IMR-90 (cell line): ENCODE measurements at regions not wholly inside any gene's neighbourhood (a gene's known extent, or its start where the extent isn't known, plus 50 kb on each side); places are given as distances from the start of the nearest gene placed in this dataset.

Experiments
- ATAC-seq: fragments of 200-7000 bp; cut with Tn5 transposase; 2 replicates; pipeline ENCODE4 v1.9.1; 2020; ENCODE audit warnings: low read depth, mild to moderate bottlenecking, moderate library complexity
- BruUV-seq: library from RNA; stranded (reverse); fragments of 400-500 nt; replicated peaks from 2 replicates; lab custom pipeline; 2021; lab: Mats Ljungman, UMichigan
- CTCF ChIA-PET: fragments of 300-600 bp; formaldehyde crosslinking; extraction: SDS; loops from one replicate; lab custom pipeline; 2021; ENCODE audit warnings: antibody characterized with exemption; lab: Yijun Ruan, JAX
- POLR2A ChIA-PET: fragments of 300-600 bp; sonication (Branson Sonifier 250); formaldehyde crosslinking; loops from one replicate; lab custom pipeline; 2022; ENCODE audit warnings: antibody characterized with exemption; ENCODE audit not compliant: unreplicated experiment; lab: Charles Lee
- DNase-seq: peaks from one replicate; pipeline ENCODE4 v3.0.0; 2013
- H2AFZ ChIP-seq: replicated peaks from 2 replicates; pipeline ENCODE3; 2013; ENCODE audit warnings: low read length, mild to moderate bottlenecking; ENCODE audit not compliant: poor library complexity
- H2AK5ac ChIP-seq: 2 replicates; pipeline ENCODE4 v1.6.1; 2013; ENCODE audit warnings: low read depth, low read length, inconsistent platforms
- H2AK9ac ChIP-seq: replicated peaks from 2 replicates; pipeline ENCODE3; 2013; ENCODE audit warnings: mild to moderate bottlenecking, low read depth, low read length, moderate library complexity; ENCODE audit not compliant: poor library complexity
- H2BK120ac ChIP-seq: 2 replicates; pipeline ENCODE4 v1.6.1; 2013; ENCODE audit warnings: low read depth, low read length, inconsistent platforms
- H2BK15ac ChIP-seq: 3 replicates; pipeline ENCODE4 v1.6.1; 2013; ENCODE audit warnings: low read depth, low read length, inconsistent platforms
- H2BK20ac ChIP-seq: 2 replicates; pipeline ENCODE4 v1.6.1; 2013; ENCODE audit warnings: low read depth, mild to moderate bottlenecking, inconsistent platforms, low read length, moderate library complexity
- H2BK5ac ChIP-seq: 2 replicates; pipeline ENCODE4 v1.6.1; 2013; ENCODE audit warnings: mild to moderate bottlenecking, low read depth, low read length, inconsistent platforms; ENCODE audit not compliant: poor library complexity, severe bottlenecking
- H3K14ac ChIP-seq: replicated peaks from 2 replicates; pipeline ENCODE4 v1.6.1; 2013; ENCODE audit warnings: low read depth, low read length, inconsistent platforms
- H3K18ac ChIP-seq: 2 replicates; pipeline ENCODE4 v1.6.1; 2013; ENCODE audit warnings: low read depth, low read length, control low read depth
- H3K23ac ChIP-seq: 2 replicates; pipeline ENCODE4 v1.6.1; 2013; ENCODE audit warnings: low read depth, low read length, inconsistent platforms
- H3K27ac ChIP-seq: 2 replicates; pipeline ENCODE4 v1.5.1; 2013; ENCODE audit warnings: mild to moderate bottlenecking, control low read depth, low read length; ENCODE audit not compliant: insufficient read depth
- H3K27me3 ChIP-seq: 2 replicates; pipeline ENCODE4 v1.6.1; 2013; ENCODE audit warnings: low read length; ENCODE audit not compliant: control insufficient read depth, insufficient read depth
- H3K36me3 ChIP-seq: 2 replicates; pipeline ENCODE4 v1.6.1; 2013; ENCODE audit warnings: low read length, mixed read lengths; ENCODE audit not compliant: control insufficient read depth, insufficient read depth
- H3K4ac ChIP-seq: 2 replicates; pipeline ENCODE4 v1.6.1; 2013; ENCODE audit warnings: low read depth, low read length, inconsistent platforms
- H3K4me1 ChIP-seq: 2 replicates; pipeline ENCODE4 v1.6.1; 2013; ENCODE audit warnings: low read length, mixed read lengths; ENCODE audit not compliant: control insufficient read depth, insufficient read depth
- H3K4me2 ChIP-seq: 2 replicates; pipeline ENCODE4 v1.6.1; 2013; ENCODE audit warnings: low read depth, mild to moderate bottlenecking, control low read depth, low read length, moderate library complexity
- H3K4me3 ChIP-seq: 2 replicates; pipeline ENCODE4 v1.5.1; 2013; ENCODE audit warnings: low read depth, mild to moderate bottlenecking, control low read depth, low read length, moderate library complexity; ENCODE audit not compliant: insufficient read depth
- H3K56ac ChIP-seq: 2 replicates; pipeline ENCODE4 v1.6.1; 2013; ENCODE audit warnings: low read length, inconsistent platforms; ENCODE audit not compliant: insufficient read depth; ENCODE audit errors: extremely low read depth
- H3K79me1 ChIP-seq, 2 experiments: 2 replicates each; pipeline ENCODE4 v1.6.1; 2013; ENCODE audit warnings: low read length in 2 of 2, inconsistent platforms in 1 of 2, low read depth in 1 of 2
- H3K9ac ChIP-seq: 2 replicates; pipeline ENCODE4 v1.6.1; 2013; ENCODE audit warnings: low read depth, low read length, control low read depth
- H3K9me1 ChIP-seq: 2 replicates; pipeline ENCODE4 v1.6.1; 2013; ENCODE audit warnings: low read length, inconsistent platforms; ENCODE audit not compliant: insufficient read depth
- H3K9me3 ChIP-seq: 2 replicates; pipeline ENCODE4 v1.6.1; 2013; ENCODE audit warnings: low read length; ENCODE audit not compliant: control insufficient read depth, insufficient read depth
- H4K20me1 ChIP-seq: 2 replicates; pipeline ENCODE4 v1.6.1; 2013; ENCODE audit warnings: low read length, inconsistent platforms; ENCODE audit not compliant: insufficient read depth
- H4K5ac ChIP-seq: 2 replicates; pipeline ENCODE4 v1.6.1; 2013; ENCODE audit warnings: mild to moderate bottlenecking, low read depth, low read length, control low read depth
- H4K8ac ChIP-seq, 2 experiments: 2 replicates each; pipeline ENCODE4 v1.6.1; 2013; ENCODE audit warnings: low read depth in 2 of 2, low read length in 2 of 2, control low read depth in 1 of 2, inconsistent platforms in 1 of 2
- H4K91ac ChIP-seq: 2 replicates; pipeline ENCODE4 v1.6.1; 2013; ENCODE audit warnings: low read depth, low read length, inconsistent platforms; ENCODE audit not compliant: insufficient read depth
- CHD1 ChIP-seq: IDR thresholded peaks from 2 replicates; pipeline ENCODE4 v1.6.1; 2012; ENCODE audit warnings: low read depth, low read length, improper control_type of control experiment
- FOS ChIP-seq: fragments of 150-350 bp; IDR thresholded peaks from 2 replicates; pipeline ENCODE4 v1.6.1; 2016; ENCODE audit warnings: low read depth, low read length
- WGBS, 2 experiments: methylation state at CpG; one replicate each; pipeline versions ENCODE4 v1.1.5 to v1.1.7; 2013; ENCODE audit warnings: missing lambda C conversion rate in 2 of 2; ENCODE audit not compliant: insufficient read length in 1 of 2; ENCODE audit errors: extremely low coverage in 2 of 2; 5-methylcytosine and 5-hydroxymethylcytosine counted together
- dilution Hi-C: fragments of 300-500 bp; cut with HindIII; formaldehyde crosslinking; loops from one replicate; pipeline ENCODE4 v1.14.3; 2018; ENCODE audit warnings: low sequenced_read_pairs; ENCODE audit not compliant: unreplicated experiment
- in situ Hi-C: fragments of 300-500 bp; cut with MboI; formaldehyde crosslinking; loops from 3 replicates; pipeline ENCODE4 v1.14.3; 2019; ENCODE audit warnings: low sequenced_read_pairs, inconsistent platforms, mixed read lengths
- intact Hi-C: fragments of 100-400 bp; cut with micrococcal nuclease; formaldehyde crosslinking; loops from 2 replicates; pipeline ENCODE4 v1.10.0; 2022

DNA sequence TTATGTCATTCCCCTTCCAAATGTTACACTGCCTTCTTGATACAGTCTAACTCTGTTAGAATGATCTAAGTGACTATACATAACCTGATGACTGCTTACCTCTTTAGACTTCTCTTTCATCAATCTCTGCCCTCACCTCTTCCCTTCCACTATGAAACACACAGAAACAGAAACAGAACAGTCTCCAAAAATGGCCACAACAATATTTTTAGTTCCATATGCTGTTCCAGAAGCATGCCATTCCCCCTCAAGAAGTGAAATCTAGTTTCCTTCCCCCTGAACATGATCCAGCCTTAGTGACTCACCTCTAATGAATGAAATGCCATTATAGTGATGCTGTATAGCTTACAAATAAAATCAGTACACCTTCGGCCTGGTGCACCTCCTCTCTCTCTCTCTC is 229.3 kb upstream of the TENT5A start:
- H3K9me3 ChIP-seq = no peaks in the 10 kb centered on the region
- H4K91ac ChIP-seq = no peak overlapping the region
- TF ChIP-seq CHD1 = no peak
- peak; percentile 25; the same call in 1 of the 2 replicates for TF ChIP-seq FOS
- CTCF ChIA-PET = interaction anchor here (1.3 kb wide), 1 partner anchor 8 kb away, joined by 3 read pairs; no protein-coding TSS in a partner anchor
- H2AK9ac ChIP-seq = no peak overlapping the region
- peak overlapping the region; percentile 84; the same call in 1 of the 2 replicates for H3K4me2 ChIP-seq
- POLR2A ChIA-PET = no interaction called here
- no peak overlapping the region for H3K27ac ChIP-seq
- BruUV-seq = no TSS peak
- peaks cover 2% of the 10 kb centered on the region; the same call in 1 of the 2 replicates for H3K4me1 ChIP-seq
- H3K4me3 ChIP-seq = peak overlapping the region; percentile 17; the same call in 1 of the 2 replicates
- H2BK20ac ChIP-seq = peak overlapping the region; percentile 23; the same call in 1 of the 2 replicates
- no peaks in the 10 kb centered on the region for H3K9me1 ChIP-seq
- H3K79me1 ChIP-seq = no peaks in the 10 kb centered on the region
- H3K23ac ChIP-seq = no peak overlapping the region
- in situ Hi-C loops = no loop called here
- peak overlapping the region; percentile 36; the same call in 1 of the 2 replicates for H4K5ac ChIP-seq
- H2AK5ac ChIP-seq = no peak overlapping the region
- peak overlapping the region; percentile 87 for H2BK5ac ChIP-seq
- peak overlapping the region in 1 of 2 experiments; percentile 22; a peak in 1 of 4 replicates for H4K8ac ChIP-seq
- dilution Hi-C loops = no loop called here
- no peaks in the 10 kb centered on the region for H3K36me3 ChIP-seq
- H3K56ac ChIP-seq = peak overlapping the region; percentile 2; the same call in 1 of the 2 replicates
- H3K14ac ChIP-seq = no peak overlapping the region
- peak overlapping the region; percentile 4; the same call in 1 of the 3 replicates for H2BK15ac ChIP-seq
- H3K18ac ChIP-seq = peak overlapping the region; percentile 71; the same call in 1 of the 2 replicates
- H3K27me3 ChIP-seq = no peaks in the 10 kb centered on the region
- peak; percentile 80 for ATAC-seq
- no CpG with 5 or more reads among the region's 1 CpG for WGBS, 2 experiments
- H3K9ac ChIP-seq = peak overlapping the region; percentile 29; the same call in 1 of the 2 replicates
- H2BK120ac ChIP-seq = peak overlapping the region; percentile 13
- intact Hi-C loops = no loop called here
- peak; percentile 79 for DNase-seq
- H2AFZ ChIP-seq = no peak overlapping the region
- H4K20me1 ChIP-seq = no peaks in the 10 kb centered on the region
- H3K4ac ChIP-seq = peak overlapping the region; percentile 1; the same call in 1 of the 2 replicates
